ENCODE measurements at regions not wholly inside any gene's neighbourhood (a gene's known extent, or its start where the extent isn't known, plus 50 kb on each side); places are given as distances from the start of the nearest gene placed in this dataset.

GRCh38 chr12:19002216-19002615, 127.3 kb upstream of the PLEKHA5 start:
- TF ChIP-seq HDAC2 (IDR thresholded peaks at IDR 0.05; ENCODE audit: borderline replicate concordance in 1 of 2, low read depth in 2 of 2, low read length in 2 of 2) (no peak), RNF2 (IDR thresholded peaks at IDR 0.05; ENCODE audit: borderline replicate concordance, low read depth, low read length, missing control alignments, poor library complexity, severe bottlenecking) (no peak), CEBPB (IDR thresholded peaks at IDR 0.05; ENCODE audit: low read depth, low read length) (peak; percentile 99), CHD1 (IDR thresholded peaks at IDR 0.05; ENCODE audit: low read depth, low read length) (no peak)
- Histone ChIP-seq H3K79me2 (ENCODE audit: control insufficient read depth in 1 of 2, insufficient read depth in 2 of 2, low read length in 2 of 2) (no peaks in the 10 kb centered on the region), H2BK15ac (ENCODE audit: low read length) (no peak overlapping the region), H3K27ac (ENCODE audit: low read depth, low read length) (no peak overlapping the region), H4K91ac (replicated peaks; ENCODE audit: insufficient read length, low read length) (no peak overlapping the region), H2AK5ac (ENCODE audit: low read depth, low read length) (no peak overlapping the region), H2BK12ac (ENCODE audit: low read depth, low read length) (no peak overlapping the region), H3K14ac (ENCODE audit: insufficient read length) (no peak overlapping the region), H4K20me1 (replicated peaks in 1 of 2; ENCODE audit: control insufficient read depth in 1 of 2, insufficient read depth in 2 of 2, low read length in 2 of 2) (no peaks in the 10 kb centered on the region), H3K23me2 (ENCODE audit: low read depth, low read length) (no peaks in the 10 kb centered on the region), H3K4me2 (ENCODE audit: insufficient read depth in 1 of 2, low read depth in 2 of 2, low read length in 2 of 2) (no peak overlapping the region), H3K79me1 (ENCODE audit: low read depth, low read length) (no peaks in the 10 kb centered on the region), H3K27me3 (replicated peaks in 1 of 4; ENCODE audit: control insufficient read depth in 3 of 4, extremely low read depth in 1 of 4, insufficient read depth in 3 of 4, low read length in 3 of 4) (no peaks in the 10 kb centered on the region), H2BK20ac (ENCODE audit: low read length) (no peak overlapping the region), H3K36me3 (ENCODE audit: control insufficient read depth in 2 of 4, insufficient read depth in 4 of 4, low read length in 3 of 4) (no peaks in the 10 kb centered on the region), H4K8ac (ENCODE audit: extremely low read depth, insufficient read depth, low read length) (no peak overlapping the region), H3K9ac (replicated peaks in 1 of 4; ENCODE audit: extremely low read depth in 1 of 4, low read depth in 3 of 4, low read length in 3 of 4) (no peak overlapping the region), H2BK120ac (replicated peaks; ENCODE audit: low read depth, low read length) (no peak overlapping the region), H2BK5ac (ENCODE audit: low read depth, low read length) (no peak overlapping the region), H3K4ac (replicated peaks; ENCODE audit: insufficient read length, low read depth, low read length) (no peak overlapping the region), H2AFZ (ENCODE audit: low read length) (no peak overlapping the region), H3K23ac (ENCODE audit: insufficient read length) (no peak overlapping the region), H4K5ac (ENCODE audit: insufficient read length, low read depth, low read length) (no peak overlapping the region), H3K9me3 (ENCODE audit: insufficient read depth in 2 of 2, low read depth in 1 of 2, low read length in 1 of 2) (no peaks in the 10 kb centered on the region), H3K56ac (replicated peaks; ENCODE audit: insufficient read length, low read depth, low read length) (no peak overlapping the region), H3K4me1 (replicated peaks in 1 of 4; ENCODE audit: control insufficient read depth in 3 of 4, insufficient read depth in 4 of 4, low read length in 3 of 4) (peaks cover 5 to 34% (median 19%) of the 10 kb centered on the region in 4 experiments; a peak in 6 of 7 replicates), H3K18ac (ENCODE audit: extremely low read depth, low read length) (no peak overlapping the region), H3K4me3 (ENCODE audit: extremely low read depth in 1 of 4, insufficient read depth in 2 of 4, low read depth in 3 of 4, low read length in 4 of 4) (no peak overlapping the region)
- CTCF ChIA-PET (ENCODE audit: partially characterized antibody): interaction anchor here (0.6 to 1.2 kb wide), 3 partner anchors 13 to 351 kb away, joined by 3 to 4 read pairs (median 3); no protein-coding TSS in a partner anchor
- 89% methylated on average over 3 of the region's 3 CpGs; no CpG with 5 or more reads in 1 of the 2 experiments for WGBS, 2 experiments (ENCODE audit: extremely low coverage in 1 of 2, insufficient coverage in 1 of 2, insufficient read length in 1 of 2, insufficient replicate concordance in 2 of 2, low coverage in 1 of 2, low lambda C conversion rate in 2 of 2, missing lambda C conversion rate in 1 of 2)
- no peak for DNase-seq (ENCODE audit: low read depth in 1 of 2, low spot score in 2 of 2)
- POLR2A ChIA-PET (ENCODE audit: partially characterized antibody): interaction anchor here (2.0 kb wide), 1 partner anchor 10 kb away, joined by 10 read pairs; no protein-coding TSS in a partner anchor
- FAIRE-seq: no peak

Data from H1 (cell line).